ENCODE measurements at regions not wholly inside any gene's neighbourhood (a gene's known extent, or its start where the extent isn't known, plus 50 kb on each side); places are given as distances from the start of the nearest gene placed in this dataset.

- no peak overlapping the region for H3K23ac ChIP-seq (ENCODE audit: insufficient read length)
- no peak overlapping the region for H2BK20ac ChIP-seq (ENCODE audit: low read length)
- H2BK15ac ChIP-seq (ENCODE audit: low read length), result no peak overlapping the region
- H3K27ac ChIP-seq (ENCODE audit: low read depth, low read length), result no peak overlapping the region
- H3K4me2 ChIP-seq (ENCODE audit: insufficient read depth in 1 of 2, low read depth in 2 of 2, low read length in 2 of 2), result no peak overlapping the region; a peak in 1 of 4 replicates
- no peak overlapping the region for H2AK5ac ChIP-seq (ENCODE audit: low read depth, low read length)
- H2BK5ac ChIP-seq (ENCODE audit: low read depth, low read length), result no peak overlapping the region
- H4K8ac ChIP-seq (ENCODE audit: extremely low read depth, insufficient read depth, low read length), result no peak overlapping the region
- H2BK120ac ChIP-seq (replicated peaks; ENCODE audit: low read depth, low read length), result no peak overlapping the region
- no peak overlapping the region for H3K56ac ChIP-seq (replicated peaks; ENCODE audit: insufficient read length, low read depth, low read length)
- H3K4ac ChIP-seq (replicated peaks; ENCODE audit: insufficient read length, low read depth, low read length), result no peak overlapping the region
- no peaks in the 10 kb centered on the region for H3K79me2 ChIP-seq (ENCODE audit: control insufficient read depth in 1 of 2, insufficient read depth in 2 of 2, low read length in 2 of 2)
- H2BK12ac ChIP-seq (ENCODE audit: low read depth, low read length), result no peak overlapping the region
- H3K4me1 ChIP-seq (replicated peaks in 1 of 4; ENCODE audit: control insufficient read depth in 3 of 4, insufficient read depth in 4 of 4, low read length in 3 of 4), result no peaks in the 10 kb centered on the region; a peak in 2 of 7 replicates
- H3K9ac ChIP-seq (replicated peaks in 1 of 4; ENCODE audit: extremely low read depth in 1 of 4, low read depth in 3 of 4, low read length in 3 of 4), result no peak overlapping the region
- H4K91ac ChIP-seq (replicated peaks; ENCODE audit: insufficient read length, low read length), result no peak overlapping the region
- POLR2A ChIA-PET (ENCODE audit: partially characterized antibody), result no interaction called here
- no peak overlapping the region for H3K18ac ChIP-seq (ENCODE audit: extremely low read depth, low read length)
- CTCF ChIA-PET (ENCODE audit: partially characterized antibody), result interaction anchor here (1.1 kb wide), 1 partner anchor 17 kb away, joined by 4 read pairs; no protein-coding TSS in a partner anchor
- H3K14ac ChIP-seq (ENCODE audit: insufficient read length), result no peak overlapping the region
- no peaks in the 10 kb centered on the region for H3K79me1 ChIP-seq (ENCODE audit: low read depth, low read length)
- H3K9me3 ChIP-seq (ENCODE audit: insufficient read depth in 2 of 2, low read depth in 1 of 2, low read length in 1 of 2), result no peaks in the 10 kb centered on the region
- no peaks in the 10 kb centered on the region for H3K23me2 ChIP-seq (ENCODE audit: low read depth, low read length)
- H3K36me3 ChIP-seq (ENCODE audit: control insufficient read depth in 2 of 4, insufficient read depth in 4 of 4, low read length in 3 of 4), result no peaks in the 10 kb centered on the region
- no peaks in the 10 kb centered on the region for H3K27me3 ChIP-seq (replicated peaks in 1 of 4; ENCODE audit: control insufficient read depth in 3 of 4, extremely low read depth in 1 of 4, insufficient read depth in 3 of 4, low read length in 3 of 4)
- DNase-seq (ENCODE audit: low read depth in 1 of 2, low spot score in 2 of 2) (no peak), FAIRE-seq (no peak)
- no peak overlapping the region for H3K4me3 ChIP-seq (ENCODE audit: extremely low read depth in 1 of 4, insufficient read depth in 2 of 4, low read depth in 3 of 4, low read length in 4 of 4)
- peak overlapping the region; percentile 77; the same call in 1 of the 2 replicates for H2AFZ ChIP-seq (ENCODE audit: low read length)
- H4K5ac ChIP-seq (ENCODE audit: insufficient read length, low read depth, low read length), result no peak overlapping the region
- no peaks in the 10 kb centered on the region for H4K20me1 ChIP-seq (replicated peaks in 1 of 2; ENCODE audit: control insufficient read depth in 1 of 2, insufficient read depth in 2 of 2, low read length in 2 of 2)
- TF ChIP-seq KDM1A (IDR thresholded peaks at IDR 0.05; ENCODE audit: borderline replicate concordance, low read length) (no peak), BCL11A (IDR thresholded peaks at IDR 0.05; ENCODE audit: low read depth in 2 of 2, low read length in 2 of 2) (no peak), RAD21 (IDR thresholded peaks at IDR 0.05 in 1 of 2, conservative IDR thresholded peaks at IDR 0.05 in 1 of 2; ENCODE audit: low read depth in 2 of 2, low read length in 2 of 2) (no peak), JUND (IDR thresholded peaks at IDR 0.05; ENCODE audit: low read length) (no peak), KDM5A (IDR thresholded peaks at IDR 0.05; ENCODE audit: low read length) (no peak), CBX8 (IDR thresholded peaks at IDR 0.05; ENCODE audit: borderline replicate concordance, low read depth, low read length) (no peak), SP2 (IDR thresholded peaks at IDR 0.05; ENCODE audit: low read length) (no peak), KDM4A (IDR thresholded peaks at IDR 0.05; ENCODE audit: low read depth, low read length, severe bottlenecking) (no peak), SP4 (IDR thresholded peaks at IDR 0.05; ENCODE audit: low read length) (no peak), TAF7 (optimal IDR thresholded peaks at IDR 0.05; ENCODE audit: borderline replicate concordance, low read depth, low read length) (no peak), YY1 (IDR thresholded peaks at IDR 0.05; ENCODE audit: low read depth, low read length) (no peak), EZH2 (IDR thresholded peaks at IDR 0.05; ENCODE audit: low read depth, low read length, severe bottlenecking) (no peak)
- TF ChIP-seq, protein P1, sequence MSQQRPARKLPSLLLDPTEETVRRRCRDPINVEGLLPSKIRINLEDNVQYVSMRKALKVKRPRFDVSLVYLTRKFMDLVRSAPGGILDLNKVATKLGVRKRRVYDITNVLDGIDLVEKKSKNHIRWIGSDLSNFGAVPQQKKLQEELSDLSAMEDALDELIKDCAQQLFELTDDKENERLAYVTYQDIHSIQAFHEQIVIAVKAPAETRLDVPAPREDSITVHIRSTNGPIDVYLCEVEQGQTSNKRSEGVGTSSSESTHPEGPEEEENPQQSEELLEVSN (IDR thresholded peaks at IDR 0.05), result no peak
Observed at GRCh38 chr2:194301946-194302345, 1355.1 kb upstream of the SLC39A10 start.
